ENCODE measurements at regions not wholly inside any gene's neighbourhood (a gene's known extent, or its start where the extent isn't known, plus 50 kb on each side); places are given as distances from the start of the nearest gene placed in this dataset.

DNA sequence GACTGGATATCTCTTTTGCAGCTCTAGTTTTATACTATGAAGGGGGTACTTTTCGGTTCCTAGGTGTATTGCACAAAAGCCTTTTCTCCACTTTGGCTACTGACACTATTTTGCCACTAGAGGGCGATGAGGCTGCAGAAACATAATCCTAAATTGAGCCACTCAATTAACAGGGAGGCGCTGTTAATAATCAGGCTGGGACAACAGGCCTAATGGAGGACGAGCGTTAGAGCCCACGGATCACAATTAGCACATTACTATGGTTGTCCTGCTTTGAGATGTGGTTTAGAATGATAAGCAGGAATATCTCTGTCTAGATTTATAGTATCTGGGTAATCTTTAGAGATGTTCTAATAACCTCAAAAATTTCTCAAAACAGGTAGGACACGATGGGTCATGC lies 62.2 kb upstream of the PMAIP1 start:
- TF ChIP-seq, protein P1, sequence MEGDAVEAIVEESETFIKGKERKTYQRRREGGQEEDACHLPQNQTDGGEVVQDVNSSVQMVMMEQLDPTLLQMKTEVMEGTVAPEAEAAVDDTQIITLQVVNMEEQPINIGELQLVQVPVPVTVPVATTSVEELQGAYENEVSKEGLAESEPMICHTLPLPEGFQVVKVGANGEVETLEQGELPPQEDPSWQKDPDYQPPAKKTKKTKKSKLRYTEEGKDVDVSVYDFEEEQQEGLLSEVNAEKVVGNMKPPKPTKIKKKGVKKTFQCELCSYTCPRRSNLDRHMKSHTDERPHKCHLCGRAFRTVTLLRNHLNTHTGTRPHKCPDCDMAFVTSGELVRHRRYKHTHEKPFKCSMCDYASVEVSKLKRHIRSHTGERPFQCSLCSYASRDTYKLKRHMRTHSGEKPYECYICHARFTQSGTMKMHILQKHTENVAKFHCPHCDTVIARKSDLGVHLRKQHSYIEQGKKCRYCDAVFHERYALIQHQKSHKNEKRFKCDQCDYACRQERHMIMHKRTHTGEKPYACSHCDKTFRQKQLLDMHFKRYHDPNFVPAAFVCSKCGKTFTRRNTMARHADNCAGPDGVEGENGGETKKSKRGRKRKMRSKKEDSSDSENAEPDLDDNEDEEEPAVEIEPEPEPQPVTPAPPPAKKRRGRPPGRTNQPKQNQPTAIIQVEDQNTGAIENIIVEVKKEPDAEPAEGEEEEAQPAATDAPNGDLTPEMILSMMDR (IDR thresholded peaks at IDR 0.05), result no peak
- no peak for TF ChIP-seq POLR2A (IDR thresholded peaks at IDR 0.05)
- peak; percentile 60 to 70 for DNase-seq (ENCODE audit: low spot score in 2 of 2)
- no peak overlapping the region for H3K4me3 ChIP-seq (ENCODE audit: low read depth, poor library complexity, severe bottlenecking)
- 15 to 18% methylated on average over 7 of the region's 7 CpGs for WGBS, 2 donors
- intact Hi-C loops (cut with DNase I; ENCODE audit: low total_unique reads), result loop anchor here (10.0 kb wide), 1 partner anchor 717 kb away; no protein-coding TSS in a partner anchor

DNA sequence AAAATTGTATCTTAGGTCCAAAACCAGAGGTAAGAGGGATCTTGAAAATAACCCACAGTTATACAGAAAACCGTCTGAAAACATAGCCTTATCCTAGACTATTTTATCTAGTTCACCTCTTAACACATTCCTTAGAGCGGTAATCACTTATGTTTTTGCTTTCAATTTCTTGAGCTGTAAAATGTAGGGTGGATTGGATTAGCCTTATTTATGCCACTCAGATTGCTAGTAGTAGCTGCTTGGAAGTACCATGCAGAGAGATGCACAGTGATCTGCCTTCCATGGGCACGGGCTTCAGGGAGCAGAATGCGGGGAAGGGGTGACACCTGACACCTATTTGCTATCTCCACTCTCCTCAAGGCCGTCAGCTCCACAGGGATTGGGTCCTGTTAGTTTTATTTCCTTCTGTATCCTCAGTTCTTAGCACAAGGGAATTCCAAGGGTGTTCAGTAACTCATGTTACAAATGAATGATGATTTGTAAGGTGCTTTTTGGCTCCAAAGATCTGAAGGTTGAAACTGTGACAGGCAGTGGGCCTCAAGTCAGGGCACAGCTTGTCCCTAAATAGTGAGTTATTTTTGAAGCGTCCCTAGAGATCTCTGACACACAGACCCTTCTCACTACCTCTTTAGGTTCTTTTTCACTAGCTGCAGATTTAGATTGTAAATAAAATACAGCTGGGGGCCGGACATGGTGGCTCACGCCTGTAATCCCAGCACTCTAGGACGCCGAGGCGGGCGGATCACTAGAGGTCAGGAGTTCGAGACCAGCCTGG lies 64.0 kb upstream of the PMAIP1 start:
- intact Hi-C loops (cut with DNase I; ENCODE audit: low total_unique reads), result loop anchor here (10.0 kb wide), 1 partner anchor 719 kb away; no protein-coding TSS in a partner anchor
- DNase-seq (ENCODE audit: low spot score in 2 of 2), result no peak
- H3K4me3 ChIP-seq (ENCODE audit: low read depth, poor library complexity, severe bottlenecking), result no peak overlapping the region
- WGBS, 2 donors, result 81 to 85% methylated on average over 13 of the region's 13 CpGs
- no peak for TF ChIP-seq POLR2A (IDR thresholded peaks at IDR 0.05)
- TF ChIP-seq, protein P1 (IDR thresholded peaks at IDR 0.05), result no peak

DNA sequence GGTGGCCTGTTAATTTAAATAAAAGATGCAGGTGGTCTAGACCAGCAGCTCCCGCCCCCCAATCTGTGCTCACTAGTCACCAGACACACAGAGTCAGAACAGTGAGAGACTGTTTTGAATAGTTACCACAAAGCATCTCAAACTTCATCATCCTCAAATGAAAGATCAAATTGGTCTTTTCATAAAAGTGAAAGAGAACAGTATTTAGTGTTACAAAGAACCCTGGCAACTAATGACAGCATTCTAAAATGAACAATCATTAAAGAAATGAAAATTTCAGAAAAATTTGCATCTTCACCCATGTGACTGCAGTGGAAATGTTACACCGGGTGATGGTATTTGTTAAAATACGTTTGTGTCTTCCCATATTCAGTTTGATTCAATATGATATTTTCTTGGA lies 65.5 kb upstream of the PMAIP1 start:
- intact Hi-C loops (cut with DNase I; ENCODE audit: low total_unique reads), result loop anchor here (10.0 kb wide), 1 partner anchor 721 kb away; no protein-coding TSS in a partner anchor
- 77 to 78% methylated on average over 3 of the region's 3 CpGs for WGBS, 2 donors
- DNase-seq (ENCODE audit: low spot score in 2 of 2), result no peak
- no peak for TF ChIP-seq POLR2A (IDR thresholded peaks at IDR 0.05)
- TF ChIP-seq, protein P1 (IDR thresholded peaks at IDR 0.05), result no peak
- no peak overlapping the region for H3K4me3 ChIP-seq (ENCODE audit: low read depth, poor library complexity, severe bottlenecking)

DNA sequence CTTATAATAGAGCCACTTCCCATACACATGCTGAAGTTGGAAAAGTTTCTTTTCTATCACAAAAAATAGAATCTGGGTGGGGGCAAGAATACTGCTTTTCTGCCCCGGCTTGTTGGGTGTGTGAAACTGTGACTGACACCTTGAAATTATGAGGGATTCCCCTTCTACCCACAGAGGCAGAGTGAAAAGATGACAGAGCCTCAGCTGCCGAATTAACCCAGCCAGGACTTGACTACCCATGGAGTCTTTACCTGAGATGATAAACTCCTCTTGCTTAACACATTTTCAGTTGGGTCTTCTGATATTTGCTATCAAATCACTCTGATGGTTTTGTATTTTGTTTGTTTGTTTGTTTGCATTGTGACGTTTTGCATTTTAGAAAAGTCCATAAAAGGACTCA lies 66.0 kb upstream of the PMAIP1 start:
- intact Hi-C loops (cut with DNase I; ENCODE audit: low total_unique reads), result loop anchor here (10.0 kb wide), 1 partner anchor 721 kb away; no protein-coding TSS in a partner anchor
- no peak for DNase-seq (ENCODE audit: low spot score in 2 of 2)
- H3K4me3 ChIP-seq (ENCODE audit: low read depth, poor library complexity, severe bottlenecking), result no peak overlapping the region
- TF ChIP-seq, protein P1 (IDR thresholded peaks at IDR 0.05), result no peak
- no peak for TF ChIP-seq POLR2A (IDR thresholded peaks at IDR 0.05)
- 53 to 69% methylated on average over 3 of the region's 3 CpGs for WGBS, 2 donors

DNA sequence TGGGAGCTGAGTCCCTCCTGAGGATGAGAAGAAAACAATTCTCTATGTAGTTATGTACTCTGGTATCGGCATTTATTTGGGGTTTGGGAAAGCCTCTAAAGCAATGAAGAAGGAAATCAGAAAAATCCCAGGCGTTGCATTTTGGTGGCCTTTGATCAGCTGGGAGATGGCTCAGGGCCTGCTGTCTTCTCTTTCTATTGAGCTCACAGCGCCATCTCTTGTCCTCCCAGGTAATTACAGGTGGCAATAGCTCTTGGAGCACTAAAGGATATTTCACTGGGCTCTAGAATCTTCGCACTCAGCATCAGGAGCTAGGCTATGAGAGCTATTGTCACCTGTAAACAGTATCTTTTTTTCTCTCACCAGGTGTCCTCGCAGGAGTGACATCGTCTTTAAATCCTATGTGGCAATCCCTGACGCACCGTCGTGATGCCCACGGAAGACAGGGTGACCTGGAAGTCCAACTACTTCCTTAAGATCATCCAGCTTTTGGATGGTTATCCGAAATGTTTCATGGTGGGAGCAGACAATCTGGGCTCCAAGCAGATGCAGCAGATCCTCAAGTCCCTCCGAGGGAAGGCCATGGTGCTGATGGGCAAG lies 76.1 kb upstream of the PMAIP1 start:
- WGBS, 2 donors, result 30 to 35% methylated on average over 12 of the region's 12 CpGs
- intact Hi-C loops (cut with DNase I; ENCODE audit: low total_unique reads), result loop anchor here (2.0 kb wide), 1 partner anchor 41 kb away; no protein-coding TSS in a partner anchor
- DNase-seq (ENCODE audit: low spot score in 2 of 2), result peak; percentile 79 to 87
- no peak overlapping the region for H3K4me3 ChIP-seq (ENCODE audit: low read depth, poor library complexity, severe bottlenecking)
- TF ChIP-seq, protein P1 (IDR thresholded peaks at IDR 0.05), result peak in 1 of 3 donors; percentile 82
- no peak for TF ChIP-seq POLR2A (IDR thresholded peaks at IDR 0.05)

Data from lower leg skin (tissue), 4 donors.